ENCODE measurements at regions not wholly inside any gene's neighbourhood (a gene's known extent, or its start where the extent isn't known, plus 50 kb on each side); places are given as distances from the start of the nearest gene placed in this dataset.

DNA sequence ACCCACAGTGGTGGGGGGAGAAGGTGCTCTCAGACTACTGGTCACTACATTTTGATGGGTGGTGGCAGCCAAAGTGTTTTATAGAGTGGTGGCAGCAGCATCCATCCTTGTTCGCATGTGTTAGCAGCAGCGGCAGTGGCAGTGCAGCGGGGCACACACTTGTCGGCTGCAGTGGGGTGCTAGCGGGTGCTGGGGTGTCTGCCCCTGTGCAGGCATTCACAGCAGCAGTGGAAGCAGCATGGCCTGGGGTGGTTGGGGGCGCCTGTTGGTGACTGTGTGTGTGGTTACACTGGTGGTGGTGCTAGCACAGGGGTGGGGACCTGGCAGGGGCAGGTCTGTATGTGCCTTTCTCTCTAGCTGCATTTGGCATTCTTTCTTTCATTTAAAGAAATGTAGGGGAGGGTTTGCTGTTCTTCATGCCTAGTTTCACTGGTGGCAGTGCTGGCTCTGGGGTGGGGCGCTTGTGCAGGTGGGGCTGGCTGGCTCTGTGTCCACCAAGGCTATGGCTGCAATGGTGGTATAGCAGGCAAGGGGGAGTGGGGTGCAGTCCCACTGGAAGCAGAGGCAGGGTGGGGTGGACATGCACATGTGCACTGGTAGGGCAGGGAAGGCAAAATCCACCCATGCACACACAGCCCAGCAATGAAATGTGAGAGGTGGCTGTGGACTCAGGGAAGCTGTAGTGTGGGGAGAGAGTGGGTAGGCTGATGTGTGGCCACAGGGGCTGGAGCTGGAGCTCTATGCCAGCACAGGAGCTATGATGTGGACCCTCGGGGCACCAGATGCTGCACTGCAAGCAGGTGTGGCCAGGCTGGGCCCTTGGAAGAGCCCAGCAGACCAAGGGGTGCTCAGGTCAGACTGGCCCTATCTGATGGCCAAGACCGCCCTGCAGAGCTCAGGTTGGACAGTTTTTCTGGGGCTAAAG lies 173.3 kb downstream of the PRDM13 start:
- H3K4me1 Mint-ChIP-seq: no peaks in the 10 kb centered on the region
- CTCF ChIA-PET: interaction anchor here (0.6 kb wide), 1 partner anchor 302 kb away, joined by 3 read pairs; no protein-coding TSS in a partner anchor
- H3K27me3 Mint-ChIP-seq (ENCODE audit: low read depth): peaks cover 1% of the 10 kb centered on the region; the same call in 1 of the 2 replicates
- no peak for ATAC-seq
- TF ChIP-seq TEAD4 (CRISPR knock-in tag; IDR thresholded peaks at IDR 0.05) (no peak), SMAD4 (CRISPR knock-in tag; IDR thresholded peaks at IDR 0.05) (no peak), JUN (CRISPR knock-in tag; IDR thresholded peaks at IDR 0.05) (no peak), ESRRA (CRISPR knock-in tag; IDR thresholded peaks at IDR 0.05; ENCODE audit: borderline replicate concordance) (no peak), ELF4 (CRISPR knock-in tag; IDR thresholded peaks at IDR 0.05; ENCODE audit: low read depth) (no peak), CREB1 (CRISPR knock-in tag; IDR thresholded peaks at IDR 0.05) (no peak)
- TF ChIP-seq, protein P1, sequence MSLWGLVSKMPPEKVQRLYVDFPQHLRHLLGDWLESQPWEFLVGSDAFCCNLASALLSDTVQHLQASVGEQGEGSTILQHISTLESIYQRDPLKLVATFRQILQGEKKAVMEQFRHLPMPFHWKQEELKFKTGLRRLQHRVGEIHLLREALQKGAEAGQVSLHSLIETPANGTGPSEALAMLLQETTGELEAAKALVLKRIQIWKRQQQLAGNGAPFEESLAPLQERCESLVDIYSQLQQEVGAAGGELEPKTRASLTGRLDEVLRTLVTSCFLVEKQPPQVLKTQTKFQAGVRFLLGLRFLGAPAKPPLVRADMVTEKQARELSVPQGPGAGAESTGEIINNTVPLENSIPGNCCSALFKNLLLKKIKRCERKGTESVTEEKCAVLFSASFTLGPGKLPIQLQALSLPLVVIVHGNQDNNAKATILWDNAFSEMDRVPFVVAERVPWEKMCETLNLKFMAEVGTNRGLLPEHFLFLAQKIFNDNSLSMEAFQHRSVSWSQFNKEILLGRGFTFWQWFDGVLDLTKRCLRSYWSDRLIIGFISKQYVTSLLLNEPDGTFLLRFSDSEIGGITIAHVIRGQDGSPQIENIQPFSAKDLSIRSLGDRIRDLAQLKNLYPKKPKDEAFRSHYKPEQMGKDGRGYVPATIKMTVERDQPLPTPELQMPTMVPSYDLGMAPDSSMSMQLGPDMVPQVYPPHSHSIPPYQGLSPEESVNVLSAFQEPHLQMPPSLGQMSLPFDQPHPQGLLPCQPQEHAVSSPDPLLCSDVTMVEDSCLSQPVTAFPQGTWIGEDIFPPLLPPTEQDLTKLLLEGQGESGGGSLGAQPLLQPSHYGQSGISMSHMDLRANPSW (CRISPR knock-in tag; conservative IDR thresholded peaks at IDR 0.05; ENCODE audit: low read depth): no peak
- TF ChIP-seq, protein P2, sequence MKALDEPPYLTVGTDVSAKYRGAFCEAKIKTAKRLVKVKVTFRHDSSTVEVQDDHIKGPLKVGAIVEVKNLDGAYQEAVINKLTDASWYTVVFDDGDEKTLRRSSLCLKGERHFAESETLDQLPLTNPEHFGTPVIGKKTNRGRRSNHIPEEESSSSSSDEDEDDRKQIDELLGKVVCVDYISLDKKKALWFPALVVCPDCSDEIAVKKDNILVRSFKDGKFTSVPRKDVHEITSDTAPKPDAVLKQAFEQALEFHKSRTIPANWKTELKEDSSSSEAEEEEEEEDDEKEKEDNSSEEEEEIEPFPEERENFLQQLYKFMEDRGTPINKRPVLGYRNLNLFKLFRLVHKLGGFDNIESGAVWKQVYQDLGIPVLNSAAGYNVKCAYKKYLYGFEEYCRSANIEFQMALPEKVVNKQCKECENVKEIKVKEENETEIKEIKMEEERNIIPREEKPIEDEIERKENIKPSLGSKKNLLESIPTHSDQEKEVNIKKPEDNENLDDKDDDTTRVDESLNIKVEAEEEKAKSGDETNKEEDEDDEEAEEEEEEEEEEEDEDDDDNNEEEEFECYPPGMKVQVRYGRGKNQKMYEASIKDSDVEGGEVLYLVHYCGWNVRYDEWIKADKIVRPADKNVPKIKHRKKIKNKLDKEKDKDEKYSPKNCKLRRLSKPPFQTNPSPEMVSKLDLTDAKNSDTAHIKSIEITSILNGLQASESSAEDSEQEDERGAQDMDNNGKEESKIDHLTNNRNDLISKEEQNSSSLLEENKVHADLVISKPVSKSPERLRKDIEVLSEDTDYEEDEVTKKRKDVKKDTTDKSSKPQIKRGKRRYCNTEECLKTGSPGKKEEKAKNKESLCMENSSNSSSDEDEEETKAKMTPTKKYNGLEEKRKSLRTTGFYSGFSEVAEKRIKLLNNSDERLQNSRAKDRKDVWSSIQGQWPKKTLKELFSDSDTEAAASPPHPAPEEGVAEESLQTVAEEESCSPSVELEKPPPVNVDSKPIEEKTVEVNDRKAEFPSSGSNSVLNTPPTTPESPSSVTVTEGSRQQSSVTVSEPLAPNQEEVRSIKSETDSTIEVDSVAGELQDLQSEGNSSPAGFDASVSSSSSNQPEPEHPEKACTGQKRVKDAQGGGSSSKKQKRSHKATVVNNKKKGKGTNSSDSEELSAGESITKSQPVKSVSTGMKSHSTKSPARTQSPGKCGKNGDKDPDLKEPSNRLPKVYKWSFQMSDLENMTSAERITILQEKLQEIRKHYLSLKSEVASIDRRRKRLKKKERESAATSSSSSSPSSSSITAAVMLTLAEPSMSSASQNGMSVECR (CRISPR knock-in tag; IDR thresholded peaks at IDR 0.05; ENCODE audit: borderline replicate concordance): no peak
- no peak for DNase-seq (ENCODE audit: low spot score)
- no peaks in the 10 kb centered on the region for H3K36me3 Mint-ChIP-seq
- H3K9me3 Mint-ChIP-seq: no peaks in the 10 kb centered on the region
- no peak overlapping the region for H3K27ac Mint-ChIP-seq
- POLR2A ChIA-PET: no interaction called here
- no peak overlapping the region for H3K4me3 Mint-ChIP-seq

DNA sequence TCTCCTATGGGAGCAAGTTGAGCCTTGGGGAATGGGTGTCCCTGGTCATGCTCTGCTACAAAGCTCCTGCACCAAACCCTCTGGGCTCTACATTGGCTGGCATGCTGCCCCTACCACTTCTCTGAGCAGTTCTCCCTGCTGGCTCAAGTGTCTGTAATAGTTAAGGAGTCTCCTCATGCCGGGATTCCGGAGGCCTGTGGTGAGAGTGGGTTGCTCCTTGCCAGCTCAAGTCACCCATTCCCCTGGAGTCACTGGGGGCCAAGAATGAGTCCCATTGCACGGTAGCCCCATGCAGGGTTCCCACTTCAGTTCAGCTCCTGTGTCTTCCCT lies 173.9 kb downstream of the PRDM13 start:
- Mint-ChIP-seq H3K4me3 (no peak overlapping the region), H3K27me3 (ENCODE audit: low read depth) (no peaks in the 10 kb centered on the region), H3K36me3 (no peaks in the 10 kb centered on the region), H3K9me3 (no peaks in the 10 kb centered on the region), H3K4me1 (no peaks in the 10 kb centered on the region), H3K27ac (no peak overlapping the region)
- ATAC-seq (no peak), DNase-seq (ENCODE audit: low spot score) (no peak)
- POLR2A ChIA-PET: no interaction called here
- TF ChIP-seq ZNF416 (CRISPR knock-in tag; IDR thresholded peaks at IDR 0.05): no peak
- no peak for TF ChIP-seq EMX1 (CRISPR knock-in tag; IDR thresholded peaks at IDR 0.05)
- TF ChIP-seq ZNF671 (CRISPR knock-in tag; IDR thresholded peaks at IDR 0.05): no peak
- no peak for TF ChIP-seq IRF2 (CRISPR knock-in tag; IDR thresholded peaks at IDR 0.05; ENCODE audit: borderline replicate concordance, low read depth)
- TF ChIP-seq ELF4 (CRISPR knock-in tag; IDR thresholded peaks at IDR 0.05; ENCODE audit: low read depth): no peak
- TF ChIP-seq ZNF219 (CRISPR knock-in tag; IDR thresholded peaks at IDR 0.05; ENCODE audit: borderline replicate concordance): no peak
- TF ChIP-seq NR2C2 (CRISPR knock-in tag; IDR thresholded peaks at IDR 0.05): no peak
- TF ChIP-seq ZNF396 (CRISPR knock-in tag; IDR thresholded peaks at IDR 0.05; ENCODE audit: borderline replicate concordance): no peak
- no peak for TF ChIP-seq FOXP1 (CRISPR knock-in tag; IDR thresholded peaks at IDR 0.05; ENCODE audit: borderline replicate concordance)
- TF ChIP-seq ZNF121 (CRISPR knock-in tag; IDR thresholded peaks at IDR 0.05): no peak
- TF ChIP-seq FOXK1 (CRISPR knock-in tag; IDR thresholded peaks at IDR 0.05): no peak
- TF ChIP-seq, protein P3, sequence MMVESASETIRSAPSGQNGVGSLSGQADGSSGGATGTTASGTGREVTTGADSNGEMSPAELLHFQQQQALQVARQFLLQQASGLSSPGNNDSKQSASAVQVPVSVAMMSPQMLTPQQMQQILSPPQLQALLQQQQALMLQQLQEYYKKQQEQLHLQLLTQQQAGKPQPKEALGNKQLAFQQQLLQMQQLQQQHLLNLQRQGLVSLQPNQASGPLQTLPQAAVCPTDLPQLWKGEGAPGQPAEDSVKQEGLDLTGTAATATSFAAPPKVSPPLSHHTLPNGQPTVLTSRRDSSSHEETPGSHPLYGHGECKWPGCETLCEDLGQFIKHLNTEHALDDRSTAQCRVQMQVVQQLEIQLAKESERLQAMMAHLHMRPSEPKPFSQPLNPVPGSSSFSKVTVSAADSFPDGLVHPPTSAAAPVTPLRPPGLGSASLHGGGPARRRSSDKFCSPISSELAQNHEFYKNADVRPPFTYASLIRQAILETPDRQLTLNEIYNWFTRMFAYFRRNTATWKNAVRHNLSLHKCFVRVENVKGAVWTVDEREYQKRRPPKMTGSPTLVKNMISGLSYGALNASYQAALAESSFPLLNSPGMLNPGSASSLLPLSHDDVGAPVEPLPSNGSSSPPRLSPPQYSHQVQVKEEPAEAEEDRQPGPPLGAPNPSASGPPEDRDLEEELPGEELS (CRISPR knock-in tag; IDR thresholded peaks at IDR 0.05): no peak
- no peak for TF ChIP-seq SP1 (CRISPR knock-in tag; conservative IDR thresholded peaks at IDR 0.05)
- TF ChIP-seq, protein P4, sequence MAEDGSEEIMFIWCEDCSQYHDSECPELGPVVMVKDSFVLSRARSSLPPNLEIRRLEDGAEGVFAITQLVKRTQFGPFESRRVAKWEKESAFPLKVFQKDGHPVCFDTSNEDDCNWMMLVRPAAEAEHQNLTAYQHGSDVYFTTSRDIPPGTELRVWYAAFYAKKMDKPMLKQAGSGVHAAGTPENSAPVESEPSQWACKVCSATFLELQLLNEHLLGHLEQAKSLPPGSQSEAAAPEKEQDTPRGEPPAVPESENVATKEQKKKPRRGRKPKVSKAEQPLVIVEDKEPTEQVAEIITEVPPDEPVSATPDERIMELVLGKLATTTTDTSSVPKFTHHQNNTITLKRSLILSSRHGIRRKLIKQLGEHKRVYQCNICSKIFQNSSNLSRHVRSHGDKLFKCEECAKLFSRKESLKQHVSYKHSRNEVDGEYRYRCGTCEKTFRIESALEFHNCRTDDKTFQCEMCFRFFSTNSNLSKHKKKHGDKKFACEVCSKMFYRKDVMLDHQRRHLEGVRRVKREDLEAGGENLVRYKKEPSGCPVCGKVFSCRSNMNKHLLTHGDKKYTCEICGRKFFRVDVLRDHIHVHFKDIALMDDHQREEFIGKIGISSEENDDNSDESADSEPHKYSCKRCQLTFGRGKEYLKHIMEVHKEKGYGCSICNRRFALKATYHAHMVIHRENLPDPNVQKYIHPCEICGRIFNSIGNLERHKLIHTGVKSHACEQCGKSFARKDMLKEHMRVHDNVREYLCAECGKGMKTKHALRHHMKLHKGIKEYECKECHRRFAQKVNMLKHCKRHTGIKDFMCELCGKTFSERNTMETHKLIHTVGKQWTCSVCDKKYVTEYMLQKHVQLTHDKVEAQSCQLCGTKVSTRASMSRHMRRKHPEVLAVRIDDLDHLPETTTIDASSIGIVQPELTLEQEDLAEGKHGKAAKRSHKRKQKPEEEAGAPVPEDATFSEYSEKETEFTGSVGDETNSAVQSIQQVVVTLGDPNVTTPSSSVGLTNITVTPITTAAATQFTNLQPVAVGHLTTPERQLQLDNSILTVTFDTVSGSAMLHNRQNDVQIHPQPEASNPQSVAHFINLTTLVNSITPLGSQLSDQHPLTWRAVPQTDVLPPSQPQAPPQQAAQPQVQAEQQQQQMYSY (CRISPR knock-in tag; IDR thresholded peaks at IDR 0.05): no peak
- CTCF ChIA-PET: interaction anchor here (0.6 kb wide), 1 partner anchor 303 kb away, joined by 3 read pairs; no protein-coding TSS in a partner anchor
